Astrocyte (in vitro differentiated cells and primary cell): ENCODE measurements at regions not wholly inside any gene's neighbourhood (a gene's known extent, or its start where the extent isn't known, plus 50 kb on each side); places are given as distances from the start of the nearest gene placed in this dataset.
"Not testable (repeated sequence)": the region's sequence is repeated elsewhere in the genome, so short reads cannot be mapped to it uniquely, and the experiment has no call there.

Source experiments
- DNase-seq: peaks from one replicate; pipeline ENCODE4 v3.0.0-alpha.2; 2010; ENCODE audit warnings: low read depth
- FAIRE-seq: peaks from 2 replicates; lab custom pipeline; 2011; peaks lifted over from hg19 to GRCh38; lab: Jason Lieb, UNC
- H2AFZ ChIP-seq: 2 replicates; pipeline ENCODE4 v1.6.0; 2012; ENCODE audit warnings: low read depth, low read length, inconsistent platforms
- H3K27ac ChIP-seq: 2 replicates; pipeline ENCODE4 v1.5.1; 2011; ENCODE audit warnings: low read depth, low read length, inconsistent platforms
- H3K27me3 ChIP-seq: 2 replicates; pipeline ENCODE4 v1.6.0; 2011; ENCODE audit warnings: low read length, inconsistent platforms; ENCODE audit not compliant: insufficient read depth
- H3K36me3 ChIP-seq: 2 replicates; pipeline ENCODE4 v1.5.1; 2011; ENCODE audit warnings: low read length, inconsistent platforms; ENCODE audit not compliant: insufficient read depth
- H3K4me1 ChIP-seq: 2 replicates; pipeline ENCODE4 v1.5.1; 2011; ENCODE audit warnings: low read length, inconsistent platforms; ENCODE audit not compliant: insufficient read depth
- H3K4me2 ChIP-seq: 2 replicates; pipeline ENCODE4 v1.6.0; 2012; ENCODE audit warnings: low read length, inconsistent platforms
- H3K4me3 ChIP-seq: 2 replicates; pipeline ENCODE4 v1.5.1; 2011; ENCODE audit warnings: low read depth, mild to moderate bottlenecking, low read length, inconsistent platforms; ENCODE audit not compliant: insufficient read depth
- H3K79me2 ChIP-seq: 2 replicates; pipeline ENCODE4 v1.6.0; 2012; ENCODE audit warnings: mild to moderate bottlenecking, low read length, inconsistent platforms; ENCODE audit not compliant: insufficient read depth
- H3K9ac ChIP-seq: 2 replicates; pipeline ENCODE4 v1.6.0; 2012; ENCODE audit warnings: mild to moderate bottlenecking, low read length, inconsistent platforms
- H3K9me3 ChIP-seq: 2 replicates; pipeline ENCODE4 v1.5.1; 2012; ENCODE audit warnings: low read depth, mild to moderate bottlenecking, low read length, inconsistent platforms; ENCODE audit not compliant: insufficient read depth
- H4K20me1 ChIP-seq: 2 replicates; pipeline ENCODE4 v1.6.0; 2012; ENCODE audit warnings: low read length, inconsistent platforms; ENCODE audit not compliant: insufficient read depth
- H3K27ac Mint-ChIP-seq: one replicate; pipeline ENCODE4 v1.8.0; 2021; ENCODE audit warnings: mild to moderate bottlenecking, mixed read lengths; ENCODE audit not compliant: unreplicated experiment
- H3K27me3 Mint-ChIP-seq: one replicate; pipeline ENCODE4 v1.8.0; 2021; ENCODE audit warnings: low read depth, mixed read lengths; ENCODE audit not compliant: unreplicated experiment
- H3K36me3 Mint-ChIP-seq: one replicate; pipeline ENCODE4 v1.8.0; 2021; ENCODE audit warnings: low read depth, mixed read lengths; ENCODE audit not compliant: unreplicated experiment
- H3K4me1 Mint-ChIP-seq: one replicate; pipeline ENCODE4 v1.8.0; 2021; ENCODE audit warnings: low read depth, mixed read lengths; ENCODE audit not compliant: unreplicated experiment
- H3K4me3 Mint-ChIP-seq: one replicate; pipeline ENCODE4 v1.8.0; 2021; ENCODE audit warnings: mild to moderate bottlenecking, moderate library complexity, mixed read lengths; ENCODE audit not compliant: unreplicated experiment
- H3K9me3 Mint-ChIP-seq: one replicate; pipeline ENCODE4 v1.8.0; 2021; ENCODE audit warnings: mild to moderate bottlenecking, mixed read lengths; ENCODE audit not compliant: unreplicated experiment
- CTCF ChIP-seq: IDR thresholded peaks from 2 replicates; pipeline ENCODE4 v1.5.1; 2011; ENCODE audit warnings: low read depth, mild to moderate bottlenecking, inconsistent platforms, low read length, moderate library complexity; ENCODE audit not compliant: insufficient read depth
- EZH2 ChIP-seq: IDR thresholded peaks from 2 replicates; pipeline ENCODE4 v1.6.1; 2012; ENCODE audit warnings: mild to moderate bottlenecking, low read length, inconsistent platforms; ENCODE audit not compliant: insufficient read depth

GRCh38 chr15:87739081-87739480, 517.5 kb downstream of the NTRK3 start:
- Mint-ChIP-seq H3K4me3 (no peak overlapping the region), H3K9me3 (peaks cover 3% of the 10 kb centered on the region), H3K36me3 (no peaks in the 10 kb centered on the region), H3K27me3 (no peaks in the 10 kb centered on the region), H3K27ac (peak overlapping the region; percentile 81), H3K4me1 (peaks cover 55% of the 10 kb centered on the region)
- no peaks in the 10 kb centered on the region for H3K36me3 ChIP-seq
- H4K20me1 ChIP-seq: no peaks in the 10 kb centered on the region
- H3K27me3 ChIP-seq: no peaks in the 10 kb centered on the region
- H3K4me1 ChIP-seq: peaks cover 32% of the 10 kb centered on the region
- H2AFZ ChIP-seq: no peak overlapping the region
- no peak overlapping the region for H3K4me2 ChIP-seq
- no peaks in the 10 kb centered on the region for H3K79me2 ChIP-seq
- TF ChIP-seq EZH2 (no peak), CTCF (no peak)
- no peak overlapping the region for H3K4me3 ChIP-seq
- H3K27ac ChIP-seq: no peak overlapping the region
- no peak for DNase-seq
- no peak for FAIRE-seq
- H3K9me3 ChIP-seq: no peaks in the 10 kb centered on the region
- H3K9ac ChIP-seq: no peak overlapping the region

GRCh38 chr15:87737460-87737859, 519.1 kb downstream of the NTRK3 start:
- H3K4me3 ChIP-seq, DNase-seq, H3K9ac ChIP-seq, H3K27me3 ChIP-seq, H3K9me3 ChIP-seq, H3K9me3 Mint-ChIP-seq, H3K79me2 ChIP-seq, FAIRE-seq, H3K36me3 Mint-ChIP-seq, H3K4me3 Mint-ChIP-seq, H4K20me1 ChIP-seq, H3K27ac ChIP-seq, H3K4me2 ChIP-seq, H2AFZ ChIP-seq, H3K27me3 Mint-ChIP-seq, H3K36me3 ChIP-seq: not testable (repeated sequence)
- H3K27ac Mint-ChIP-seq: peak overlapping the region; percentile 74
- H3K4me1 Mint-ChIP-seq: peaks cover 64% of the 10 kb centered on the region
- H3K4me1 ChIP-seq: peaks cover 38% of the 10 kb centered on the region

- H3K27ac Mint-ChIP-seq: peak overlapping the region; percentile 89
- H3K4me3 Mint-ChIP-seq: no peak overlapping the region
- no peaks in the 10 kb centered on the region for H3K36me3 ChIP-seq
- DNase-seq (peak; percentile 30), FAIRE-seq (no peak)
- peaks cover 64% of the 10 kb centered on the region for H3K4me1 Mint-ChIP-seq
- H2AFZ ChIP-seq: no peak overlapping the region
- TF ChIP-seq CTCF (no peak), EZH2 (no peak)
- peaks cover 3% of the 10 kb centered on the region for H3K9me3 Mint-ChIP-seq
- peaks cover 38% of the 10 kb centered on the region for H3K4me1 ChIP-seq
- H3K4me3 ChIP-seq: no peak overlapping the region
- no peaks in the 10 kb centered on the region for H3K27me3 Mint-ChIP-seq
- no peaks in the 10 kb centered on the region for H3K79me2 ChIP-seq
- H3K9ac ChIP-seq: peak overlapping the region; percentile 11
- no peaks in the 10 kb centered on the region for H3K36me3 Mint-ChIP-seq
- H3K9me3 ChIP-seq: no peaks in the 10 kb centered on the region
- peak overlapping the region; percentile 66 for H3K4me2 ChIP-seq
- H4K20me1 ChIP-seq: no peaks in the 10 kb centered on the region
- H3K27me3 ChIP-seq: no peaks in the 10 kb centered on the region
- H3K27ac ChIP-seq: peak overlapping the region; percentile 66
Measured at GRCh38 chr15:87736891-87737389, 519.6 kb downstream of the NTRK3 start.
